ENCODE measurements at regions not wholly inside any gene's neighbourhood (a gene's known extent, or its start where the extent isn't known, plus 50 kb on each side); places are given as distances from the start of the nearest gene placed in this dataset.

GRCh38 chr17:77889866-77890760 is 68.4 kb upstream of the TNRC6C start:
- H4K20me1 ChIP-seq (ENCODE audit: control insufficient read depth, extremely low read depth, insufficient read depth, low read length), result no peaks in the 10 kb centered on the region
- no peaks in the 10 kb centered on the region for H3K79me2 ChIP-seq (ENCODE audit: control insufficient read depth, insufficient read depth, low read length)
- H3K27ac ChIP-seq (ENCODE audit: insufficient read depth, low read length), result no peak overlapping the region
- no peak for DNase-seq (ENCODE audit: low read depth in 2 of 2)
- H3K4me1 ChIP-seq (ENCODE audit: control insufficient read depth, extremely low read depth, insufficient read depth, low read length), result no peaks in the 10 kb centered on the region
- TF ChIP-seq EZH2 (IDR thresholded peaks at IDR 0.05; ENCODE audit: low read length, missing control alignments) (no peak), CTCF (conservative IDR thresholded peaks at IDR 0.05 in 1 of 2, IDR thresholded peaks at IDR 0.05 in 1 of 2; ENCODE audit: low read depth in 1 of 2, low read length in 2 of 2) (no peak)
- H3K27me3 ChIP-seq (ENCODE audit: control insufficient read depth, insufficient read depth, low read length), result peaks cover 11% of the 10 kb centered on the region
- no peak overlapping the region for H3K4me2 ChIP-seq (ENCODE audit: extremely low read depth, insufficient read depth, low read length)
- no peak overlapping the region for H3K4me3 ChIP-seq (replicated peaks in 1 of 4; ENCODE audit: control extremely low read depth in 1 of 4, insufficient read depth in 1 of 4, low read depth in 3 of 4, low read length in 4 of 4)
- H3K9ac ChIP-seq (ENCODE audit: insufficient read depth, low read length), result no peak overlapping the region
- no peaks in the 10 kb centered on the region for H3K36me3 ChIP-seq (ENCODE audit: control insufficient read depth, insufficient read depth, low read length)
- no peak overlapping the region for H2AFZ ChIP-seq (ENCODE audit: low read length)
- no peaks in the 10 kb centered on the region for H3K9me3 ChIP-seq (ENCODE audit: control insufficient read depth, insufficient read depth, low read depth, low read length)

GRCh38 chr17:77890771-77891170 is 67.7 kb upstream of the TNRC6C start:
- no peak overlapping the region for H3K27ac ChIP-seq (ENCODE audit: insufficient read depth, low read length)

DNA sequence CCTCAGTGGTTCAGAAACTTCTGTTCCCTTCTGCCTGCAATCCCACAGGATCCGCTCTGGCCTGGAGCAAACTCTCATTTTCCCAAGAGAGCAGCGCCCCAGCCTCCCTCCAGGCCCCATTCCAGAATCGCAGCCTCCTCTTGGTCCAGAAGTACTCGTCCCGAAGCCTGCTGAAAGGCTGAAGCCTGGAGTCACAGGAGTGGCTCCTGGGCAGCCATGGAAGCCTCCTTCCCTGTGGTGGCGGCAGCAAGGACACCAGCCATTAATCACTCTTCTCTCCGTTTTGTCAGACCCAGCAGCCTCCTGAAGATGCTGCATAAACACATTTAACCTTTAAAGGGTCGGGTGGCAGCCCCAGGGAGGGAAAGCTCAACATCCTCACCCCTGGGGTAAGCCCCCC is 66.9 kb upstream of the TNRC6C start:
- DNase-seq (ENCODE audit: low read depth in 2 of 2), result no peak
- no peak overlapping the region for H3K4me3 ChIP-seq (replicated peaks in 1 of 4; ENCODE audit: control extremely low read depth in 1 of 4, insufficient read depth in 1 of 4, low read depth in 3 of 4, low read length in 4 of 4)
- no peaks in the 10 kb centered on the region for H3K79me2 ChIP-seq (ENCODE audit: control insufficient read depth, insufficient read depth, low read length)
- H3K27me3 ChIP-seq (ENCODE audit: control insufficient read depth, insufficient read depth, low read length), result peaks cover 9% of the 10 kb centered on the region
- TF ChIP-seq CTCF (conservative IDR thresholded peaks at IDR 0.05 in 1 of 2, IDR thresholded peaks at IDR 0.05 in 1 of 2; ENCODE audit: low read depth in 1 of 2, low read length in 2 of 2) (no peak), EZH2 (IDR thresholded peaks at IDR 0.05; ENCODE audit: low read length, missing control alignments) (no peak)
- H3K9ac ChIP-seq (ENCODE audit: insufficient read depth, low read length), result no peak overlapping the region
- H3K36me3 ChIP-seq (ENCODE audit: control insufficient read depth, insufficient read depth, low read length), result no peaks in the 10 kb centered on the region
- H4K20me1 ChIP-seq (ENCODE audit: control insufficient read depth, extremely low read depth, insufficient read depth, low read length), result no peaks in the 10 kb centered on the region
- no peak overlapping the region for H3K4me2 ChIP-seq (ENCODE audit: extremely low read depth, insufficient read depth, low read length)
- no peak overlapping the region for H2AFZ ChIP-seq (ENCODE audit: low read length)
- H3K9me3 ChIP-seq (ENCODE audit: control insufficient read depth, insufficient read depth, low read depth, low read length), result no peaks in the 10 kb centered on the region
- no peaks in the 10 kb centered on the region for H3K4me1 ChIP-seq (ENCODE audit: control insufficient read depth, extremely low read depth, insufficient read depth, low read length)
- H3K27ac ChIP-seq (ENCODE audit: insufficient read depth, low read length), result no peak overlapping the region

More at GRCh38 chr17:77890771-77891170, 67.7 kb upstream of the TNRC6C start:
- Histone ChIP-seq H2AFZ (ENCODE audit: low read length) (no peak overlapping the region), H3K4me1 (ENCODE audit: control insufficient read depth, extremely low read depth, insufficient read depth, low read length) (no peaks in the 10 kb centered on the region), H3K9ac (ENCODE audit: insufficient read depth, low read length) (no peak overlapping the region), H4K20me1 (ENCODE audit: control insufficient read depth, extremely low read depth, insufficient read depth, low read length) (no peaks in the 10 kb centered on the region), H3K9me3 (ENCODE audit: control insufficient read depth, insufficient read depth, low read depth, low read length) (no peaks in the 10 kb centered on the region), H3K79me2 (ENCODE audit: control insufficient read depth, insufficient read depth, low read length) (no peaks in the 10 kb centered on the region), H3K27me3 (ENCODE audit: control insufficient read depth, insufficient read depth, low read length) (peaks cover 11% of the 10 kb centered on the region), H3K4me3 (replicated peaks in 1 of 4; ENCODE audit: control extremely low read depth in 1 of 4, insufficient read depth in 1 of 4, low read depth in 3 of 4, low read length in 4 of 4) (no peak overlapping the region), H3K36me3 (ENCODE audit: control insufficient read depth, insufficient read depth, low read length) (no peaks in the 10 kb centered on the region), H3K4me2 (ENCODE audit: extremely low read depth, insufficient read depth, low read length) (no peak overlapping the region)
- TF ChIP-seq CTCF (conservative IDR thresholded peaks at IDR 0.05 in 1 of 2, IDR thresholded peaks at IDR 0.05 in 1 of 2; ENCODE audit: low read depth in 1 of 2, low read length in 2 of 2) (no peak), EZH2 (IDR thresholded peaks at IDR 0.05; ENCODE audit: low read length, missing control alignments) (no peak)
- no peak for DNase-seq (ENCODE audit: low read depth in 2 of 2)
